ENCODE measurements at regions not wholly inside any gene's neighbourhood (a gene's known extent, or its start where the extent isn't known, plus 50 kb on each side); places are given as distances from the start of the nearest gene placed in this dataset.

GRCh38 chr11:69212798-69213110, 57.0 kb downstream of the SMIM38 start (continued):
- TF ChIP-seq CTCF (conservative IDR thresholded peaks at IDR 0.05; ENCODE audit: low read depth in 2 of 2) (no peak), NANOG (IDR thresholded peaks at IDR 0.05; ENCODE audit: borderline replicate concordance) (no peak), EZH2 (IDR thresholded peaks at IDR 0.05; ENCODE audit: low read depth, unreplicated experiment) (no peak), ETS1 (IDR thresholded peaks at IDR 0.05) (no peak), JUNB (IDR thresholded peaks at IDR 0.05; ENCODE audit: unreplicated experiment) (no peak), REST (IDR thresholded peaks at IDR 0.05; ENCODE audit: unreplicated experiment) (no peak), POLR2AphosphoS5 (IDR thresholded peaks at IDR 0.05; ENCODE audit: low read depth) (no peak)

- Histone ChIP-seq H3K9me2 (ENCODE audit: insufficient read depth) (peaks cover 6% of the 10 kb centered on the region; the same call in 1 of the 2 replicates), H3K4me3 (no peak overlapping the region), H3K27me3 (ENCODE audit: insufficient read depth) (no peaks in the 10 kb centered on the region), H3K4me2 (no peak overlapping the region), H4K20me1 (replicated peaks; ENCODE audit: insufficient read depth) (no peaks in the 10 kb centered on the region), H3K79me2 (replicated peaks; ENCODE audit: insufficient read depth) (no peaks in the 10 kb centered on the region), H2AFZ (no peak overlapping the region), H3K36me3 (ENCODE audit: insufficient read depth) (no peaks in the 10 kb centered on the region), H3F3A (replicated peaks; ENCODE audit: low read depth) (no peaks in the 10 kb centered on the region), H3K4me1 (ENCODE audit: insufficient read depth) (no peaks in the 10 kb centered on the region), H3K27ac (ENCODE audit: low read depth) (no peak overlapping the region)
- Mint-ChIP-seq H3K9me3 (no peaks in the 10 kb centered on the region; the same call in 1 of the 3 replicates), H3K27me3 (ENCODE audit: insufficient read depth, low read depth, poor library complexity) (peaks cover 10% of the 10 kb centered on the region), H3K4me3 (no peak overlapping the region), H3K4me1 (peaks cover 10% of the 10 kb centered on the region), H3K27ac (no peak overlapping the region), H3K36me3 (ENCODE audit: low read depth) (no peaks in the 10 kb centered on the region)
- DNase-seq (ENCODE audit: low spot score) (no peak), ATAC-seq (no peak)
- no peak for TF ChIP-seq REST (IDR thresholded peaks at IDR 0.05; ENCODE audit: unreplicated experiment)
- no peak for TF ChIP-seq EZH2phosphoT487 (IDR thresholded peaks at IDR 0.05; ENCODE audit: unreplicated experiment)
- no peak for TF ChIP-seq STAT1 (IDR thresholded peaks at IDR 0.05; ENCODE audit: unreplicated experiment)
- no peak for TF ChIP-seq JUNB (IDR thresholded peaks at IDR 0.05; ENCODE audit: unreplicated experiment)
- no peak for TF ChIP-seq NANOG (IDR thresholded peaks at IDR 0.05; ENCODE audit: borderline replicate concordance)
- TF ChIP-seq ZNF331 (CRISPR knock-in tag; IDR thresholded peaks at IDR 0.05; ENCODE audit: low read depth), result no peak
- TF ChIP-seq CTCF (conservative IDR thresholded peaks at IDR 0.05; ENCODE audit: low read depth in 2 of 2), result no peak
- TF ChIP-seq ETS1 (IDR thresholded peaks at IDR 0.05), result no peak
- TF ChIP-seq EZH2 (IDR thresholded peaks at IDR 0.05; ENCODE audit: low read depth, unreplicated experiment), result no peak
Observed at GRCh38 chr11:69213316-69213715, 57.6 kb downstream of the SMIM38 start.

All from GM23338 (cell line).